GM23338 (cell line): ENCODE measurements at regions not wholly inside any gene's neighbourhood (a gene's known extent, or its start where the extent isn't known, plus 50 kb on each side); places are given as distances from the start of the nearest gene placed in this dataset.

Experiments
- CTCF ChIP-seq, 2 experiments: fragments of 200-600 bp in 1 of 2; sonication (generic) in 1 of 2; conservative IDR thresholded peaks; 2 replicates each; pipeline versions ENCODE4 v1.5.1 to v1.6.1; 2016 to 2017; ENCODE audit warnings: antibody characterized with exemption in 2 of 2, low read depth in 2 of 2, mild to moderate bottlenecking in 2 of 2, moderate library complexity in 1 of 2
- EZH2 ChIP-seq: fragments of 200-600 bp; sonication (generic); IDR thresholded peaks from one replicate; pipeline ENCODE4 v1.8.0; 2017; ENCODE audit warnings: antibody characterized with exemption, mild to moderate bottlenecking, low read depth; ENCODE audit not compliant: unreplicated experiment
- EZH2phosphoT487 ChIP-seq: fragments of 200-600 bp; sonication (generic); IDR thresholded peaks from one replicate; pipeline ENCODE4 v1.8.1; 2018; ENCODE audit warnings: antibody characterized with exemption; ENCODE audit not compliant: unreplicated experiment
- POLR2AphosphoS5 ChIP-seq: IDR thresholded peaks from 2 replicates; pipeline ENCODE4 v1.6.1; 2016; ENCODE audit warnings: antibody characterized with exemption, low read depth
- REST ChIP-seq: IDR thresholded peaks from one replicate; pipeline ENCODE4 v1.6.1; 2018; ENCODE audit warnings: antibody characterized with exemption; ENCODE audit not compliant: unreplicated experiment
- STAT1 ChIP-seq: IDR thresholded peaks from one replicate; pipeline ENCODE4 v1.6.1; 2016; ENCODE audit warnings: antibody characterized with exemption; ENCODE audit not compliant: unreplicated experiment

- TF ChIP-seq STAT1 (no peak), EZH2 (no peak), CTCF (conservative IDR thresholded peaks at IDR 0.05; ENCODE audit: low read depth in 2 of 2) (no peak), REST (no peak), POLR2AphosphoS5 (no peak), EZH2phosphoT487 (no peak)
These were observed 181.9 kb upstream of the MEIS1 start for GRCh38 chr2:66253066-66253465.
